ENCODE measurements at regions not wholly inside any gene's neighbourhood (a gene's known extent, or its start where the extent isn't known, plus 50 kb on each side); places are given as distances from the start of the nearest gene placed in this dataset.

DNA sequence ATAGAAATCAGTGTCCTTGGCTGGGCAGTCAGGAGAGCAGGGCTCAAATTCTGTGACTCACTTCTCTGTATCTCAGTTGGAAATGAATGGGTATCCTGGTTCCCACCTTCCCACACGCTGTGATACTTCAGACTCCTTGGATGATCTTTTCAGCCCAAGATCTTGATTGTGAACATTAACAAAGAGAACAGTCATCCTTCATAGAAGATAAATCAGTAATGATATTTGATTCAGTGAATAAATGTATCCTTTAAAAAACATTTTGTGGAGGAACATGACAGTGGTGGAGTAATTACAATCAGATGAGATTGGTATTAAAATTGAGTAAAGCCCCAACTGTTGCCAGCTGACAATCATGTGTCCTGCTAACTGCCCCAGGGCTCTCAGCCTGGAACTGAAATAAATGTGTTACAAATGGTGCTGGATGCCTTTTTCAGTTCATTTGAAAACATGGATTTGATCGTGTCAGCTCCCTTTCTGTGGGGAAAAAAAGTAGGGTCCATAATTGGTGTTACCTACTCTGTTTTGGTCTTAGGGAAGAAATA, 72.9 kb upstream of the OR5AN1 start:
- no peak overlapping the region for H3K4me3 ChIP-seq
- intact Hi-C loops (cut with DNase I), result loop anchor here (2.0 kb wide), 1 partner anchor 77 kb away; no protein-coding TSS in a partner anchor
- H3K36me3 ChIP-seq, result no peaks in the 10 kb centered on the region
- TF ChIP-seq, protein P1, sequence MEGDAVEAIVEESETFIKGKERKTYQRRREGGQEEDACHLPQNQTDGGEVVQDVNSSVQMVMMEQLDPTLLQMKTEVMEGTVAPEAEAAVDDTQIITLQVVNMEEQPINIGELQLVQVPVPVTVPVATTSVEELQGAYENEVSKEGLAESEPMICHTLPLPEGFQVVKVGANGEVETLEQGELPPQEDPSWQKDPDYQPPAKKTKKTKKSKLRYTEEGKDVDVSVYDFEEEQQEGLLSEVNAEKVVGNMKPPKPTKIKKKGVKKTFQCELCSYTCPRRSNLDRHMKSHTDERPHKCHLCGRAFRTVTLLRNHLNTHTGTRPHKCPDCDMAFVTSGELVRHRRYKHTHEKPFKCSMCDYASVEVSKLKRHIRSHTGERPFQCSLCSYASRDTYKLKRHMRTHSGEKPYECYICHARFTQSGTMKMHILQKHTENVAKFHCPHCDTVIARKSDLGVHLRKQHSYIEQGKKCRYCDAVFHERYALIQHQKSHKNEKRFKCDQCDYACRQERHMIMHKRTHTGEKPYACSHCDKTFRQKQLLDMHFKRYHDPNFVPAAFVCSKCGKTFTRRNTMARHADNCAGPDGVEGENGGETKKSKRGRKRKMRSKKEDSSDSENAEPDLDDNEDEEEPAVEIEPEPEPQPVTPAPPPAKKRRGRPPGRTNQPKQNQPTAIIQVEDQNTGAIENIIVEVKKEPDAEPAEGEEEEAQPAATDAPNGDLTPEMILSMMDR (IDR thresholded peaks at IDR 0.05), result no peak
- no peak overlapping the region for H3K27ac ChIP-seq
- H3K9me3 ChIP-seq, result no peaks in the 10 kb centered on the region
- no peaks in the 10 kb centered on the region for H3K4me1 ChIP-seq
- DNase-seq (ENCODE audit: low spot score in 2 of 2), result no peak
- no peaks in the 10 kb centered on the region for H3K27me3 ChIP-seq

DNA sequence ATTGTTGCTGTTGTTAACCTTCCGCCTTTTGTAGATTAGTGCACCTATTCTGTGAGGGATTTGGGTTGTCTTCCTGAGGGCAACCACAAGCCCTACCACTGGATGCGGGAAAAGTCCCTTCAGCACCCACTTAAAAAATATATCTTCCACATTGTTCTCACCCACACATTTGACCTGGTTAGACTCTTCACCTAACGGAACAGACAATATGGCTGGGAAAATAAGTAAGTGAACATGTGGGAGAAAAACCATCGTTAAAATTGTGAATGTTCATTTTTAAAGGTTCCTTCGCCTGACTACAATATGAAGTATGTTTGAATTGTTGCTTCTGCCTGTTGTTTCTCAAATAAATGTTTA, 72.0 kb upstream of the MPEG1 start:
- no peaks in the 10 kb centered on the region for H3K27me3 ChIP-seq
- no peak overlapping the region for H3K4me3 ChIP-seq
- DNase-seq (ENCODE audit: low spot score in 2 of 2), result no peak
- TF ChIP-seq, protein P1 (IDR thresholded peaks at IDR 0.05), result no peak
- no peaks in the 10 kb centered on the region for H3K9me3 ChIP-seq
- intact Hi-C loops (cut with DNase I), result loop anchor here (1.0 to 2.0 kb wide), 2 partner anchors 76 to 113 kb away; no protein-coding TSS in a partner anchor
- H3K27ac ChIP-seq, result no peak overlapping the region
- H3K36me3 ChIP-seq, result no peaks in the 10 kb centered on the region
- H3K4me1 ChIP-seq, result no peaks in the 10 kb centered on the region

DNA sequence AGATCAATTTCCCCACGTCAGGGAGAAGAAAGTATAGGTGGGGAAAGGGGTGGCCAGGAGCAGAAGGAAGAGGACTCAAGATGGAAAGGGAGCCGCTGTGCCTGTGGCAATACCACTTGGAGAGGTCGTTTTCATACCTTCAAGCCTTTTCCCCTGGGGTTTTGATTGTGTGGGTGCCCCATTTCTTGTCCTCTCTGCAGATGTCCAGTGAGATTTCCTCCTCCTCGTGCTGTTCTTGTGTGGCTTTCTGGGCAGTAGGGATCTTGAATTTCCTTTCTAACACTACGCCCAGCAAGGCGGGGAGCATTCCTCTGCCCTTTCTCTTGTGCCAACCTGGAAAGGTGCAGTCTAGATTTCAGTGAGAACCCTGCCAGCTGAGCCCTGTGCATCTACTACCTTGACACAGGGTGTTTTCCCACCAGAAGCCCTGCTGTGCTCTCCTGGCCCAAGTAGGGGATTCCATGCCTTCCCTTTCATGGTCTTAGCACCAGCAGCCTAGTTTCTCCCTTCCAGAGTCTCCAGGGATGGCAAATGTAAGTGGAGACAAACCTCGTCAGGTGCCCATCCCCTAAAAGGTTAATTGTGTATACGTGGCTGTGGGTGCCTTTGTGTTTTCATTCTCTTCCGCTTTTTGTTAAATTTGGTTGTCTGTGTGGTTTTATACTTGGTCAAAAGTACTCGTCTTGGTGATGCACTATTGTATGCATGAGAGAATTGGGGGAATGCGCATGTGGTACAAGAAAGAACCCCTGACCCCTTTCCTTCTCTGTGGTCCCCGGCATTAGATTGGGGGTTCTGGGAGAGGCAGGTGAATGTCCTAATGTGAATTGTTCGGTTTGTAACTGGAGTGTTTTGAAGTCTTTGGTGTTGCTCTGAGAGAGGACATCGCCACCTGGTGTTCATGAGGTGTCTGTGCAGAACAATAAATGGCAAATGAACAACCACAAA, 71.4 kb upstream of the MPEG1 start:
- intact Hi-C loops (cut with DNase I), result loop anchor here (1.0 to 2.0 kb wide), 2 partner anchors 75 to 113 kb away; no protein-coding TSS in a partner anchor
- H3K9me3 ChIP-seq, result no peaks in the 10 kb centered on the region
- H3K27me3 ChIP-seq, result no peaks in the 10 kb centered on the region
- TF ChIP-seq, protein P1 (IDR thresholded peaks at IDR 0.05), result peak; percentile 59 to 74 (median 73)
- H3K4me3 ChIP-seq, result no peak overlapping the region
- H3K4me1 ChIP-seq, result no peaks in the 10 kb centered on the region
- H3K27ac ChIP-seq, result no peak overlapping the region
- no peaks in the 10 kb centered on the region for H3K36me3 ChIP-seq
- no peak for DNase-seq (ENCODE audit: low spot score in 2 of 2)

DNA sequence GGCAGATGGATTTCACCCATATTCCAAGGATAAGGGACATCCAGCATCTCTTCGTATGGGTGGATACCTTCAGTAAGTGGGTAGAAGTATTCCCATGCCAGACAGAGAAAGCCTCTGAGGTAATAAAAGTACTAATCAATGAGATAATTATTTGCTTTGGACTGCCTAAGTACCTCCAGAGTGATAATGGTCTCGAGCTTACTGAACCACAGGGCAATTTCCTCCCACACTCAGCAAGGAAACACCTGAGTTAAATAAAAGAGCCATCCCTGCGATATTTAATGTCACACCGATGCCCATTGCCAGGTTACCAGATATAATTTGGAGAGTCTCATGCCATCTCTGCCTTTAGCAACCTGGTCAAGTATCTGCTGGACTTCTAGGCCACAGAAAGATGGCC, 70.6 kb upstream of the MPEG1 start:
- Histone ChIP-seq H3K36me3 (no peaks in the 10 kb centered on the region), H3K4me3 (no peak overlapping the region), H3K9me3 (no peaks in the 10 kb centered on the region), H3K4me1 (no peaks in the 10 kb centered on the region), H3K27me3 (no peaks in the 10 kb centered on the region), H3K27ac (no peak overlapping the region)
- TF ChIP-seq, protein P1 (IDR thresholded peaks at IDR 0.05), result no peak
- intact Hi-C loops (cut with DNase I), result no loop called here
- no peak for DNase-seq (ENCODE audit: low spot score in 2 of 2)

DNA sequence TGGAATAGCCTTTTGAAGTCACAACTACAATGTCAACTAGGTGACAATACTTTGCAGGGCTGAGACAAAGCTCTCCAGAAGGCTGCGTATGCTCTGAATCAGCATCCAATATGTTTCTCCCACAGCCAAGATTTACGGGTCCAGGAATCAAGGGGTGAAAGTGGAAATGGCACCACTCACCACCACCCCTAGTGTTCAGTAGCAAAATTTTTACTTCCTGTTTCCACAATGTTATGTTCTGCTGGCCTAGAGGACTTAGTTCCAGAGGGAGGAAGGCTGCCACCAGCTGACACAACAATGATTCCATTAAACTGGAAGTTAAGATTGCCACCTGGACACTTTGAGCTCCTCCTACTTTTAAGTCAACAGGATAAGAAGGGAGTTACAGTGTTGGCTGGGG, 68.5 kb upstream of the MPEG1 start:
- intact Hi-C loops (cut with DNase I), result no loop called here
- Histone ChIP-seq H3K27me3 (no peaks in the 10 kb centered on the region), H3K4me1 (no peaks in the 10 kb centered on the region), H3K36me3 (no peaks in the 10 kb centered on the region), H3K27ac (no peak overlapping the region), H3K4me3 (no peak overlapping the region), H3K9me3 (no peaks in the 10 kb centered on the region)
- no peak for DNase-seq (ENCODE audit: low spot score in 2 of 2)
- TF ChIP-seq, protein P1 (IDR thresholded peaks at IDR 0.05), result no peak
